Right lobe of liver (tissue), 4 donors: ENCODE measurements at regions not wholly inside any gene's neighbourhood (a gene's known extent, or its start where the extent isn't known, plus 50 kb on each side); places are given as distances from the start of the nearest gene placed in this dataset.

Source experiments
- POLR2A ChIP-seq: fragments of 450-650 bp; IDR thresholded peaks from one replicate; pipeline ENCODE4 v1.6.1; 2017; ENCODE audit warnings: antibody characterized with exemption, mild to moderate bottlenecking
- TF ChIP-seq, protein P1 (sequence below), 4 donors: fragments of 200-600 bp in 3 of 4; fragments of 450-650 bp in 1 of 4; IDR thresholded peaks; one replicate each; pipeline versions ENCODE4 v1.5.1 to v1.8.0; 2016 to 2022; ENCODE audit warnings: antibody characterized with exemption in 4 of 4, mild to moderate bottlenecking in 2 of 4
- donor health status: DM: no; HTN: no; CAD: no.
- donor health status: DM: no; HTN: no; CAD: no.
- donor health status: DM: no; HTN: yes; CAD: no.

DNA sequence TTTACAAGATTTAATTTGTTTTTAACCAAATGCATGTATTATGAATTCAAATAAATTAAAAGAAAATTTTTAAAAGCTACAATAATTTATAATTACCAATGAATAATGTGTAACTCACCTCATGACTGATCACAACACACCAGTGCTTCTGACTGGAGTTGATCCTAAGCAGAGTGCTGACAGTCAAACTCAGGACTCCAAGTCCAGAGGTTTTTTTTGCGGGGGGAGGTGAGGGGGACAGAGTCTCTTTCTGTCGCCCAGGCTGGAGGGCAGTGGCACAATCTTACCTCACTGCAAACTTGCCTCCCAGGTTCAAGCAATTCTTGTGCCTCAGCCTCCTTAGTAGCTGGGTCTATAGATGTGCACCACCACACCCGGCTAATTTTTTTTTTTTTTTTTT lies 71.0 kb upstream of the MELK start:
- TF ChIP-seq, protein P1, sequence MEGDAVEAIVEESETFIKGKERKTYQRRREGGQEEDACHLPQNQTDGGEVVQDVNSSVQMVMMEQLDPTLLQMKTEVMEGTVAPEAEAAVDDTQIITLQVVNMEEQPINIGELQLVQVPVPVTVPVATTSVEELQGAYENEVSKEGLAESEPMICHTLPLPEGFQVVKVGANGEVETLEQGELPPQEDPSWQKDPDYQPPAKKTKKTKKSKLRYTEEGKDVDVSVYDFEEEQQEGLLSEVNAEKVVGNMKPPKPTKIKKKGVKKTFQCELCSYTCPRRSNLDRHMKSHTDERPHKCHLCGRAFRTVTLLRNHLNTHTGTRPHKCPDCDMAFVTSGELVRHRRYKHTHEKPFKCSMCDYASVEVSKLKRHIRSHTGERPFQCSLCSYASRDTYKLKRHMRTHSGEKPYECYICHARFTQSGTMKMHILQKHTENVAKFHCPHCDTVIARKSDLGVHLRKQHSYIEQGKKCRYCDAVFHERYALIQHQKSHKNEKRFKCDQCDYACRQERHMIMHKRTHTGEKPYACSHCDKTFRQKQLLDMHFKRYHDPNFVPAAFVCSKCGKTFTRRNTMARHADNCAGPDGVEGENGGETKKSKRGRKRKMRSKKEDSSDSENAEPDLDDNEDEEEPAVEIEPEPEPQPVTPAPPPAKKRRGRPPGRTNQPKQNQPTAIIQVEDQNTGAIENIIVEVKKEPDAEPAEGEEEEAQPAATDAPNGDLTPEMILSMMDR (IDR thresholded peaks at IDR 0.05): no peak
- no peak for TF ChIP-seq POLR2A
